ENCODE measurements at regions not wholly inside any gene's neighbourhood (a gene's known extent, or its start where the extent isn't known, plus 50 kb on each side); places are given as distances from the start of the nearest gene placed in this dataset.

DNA sequence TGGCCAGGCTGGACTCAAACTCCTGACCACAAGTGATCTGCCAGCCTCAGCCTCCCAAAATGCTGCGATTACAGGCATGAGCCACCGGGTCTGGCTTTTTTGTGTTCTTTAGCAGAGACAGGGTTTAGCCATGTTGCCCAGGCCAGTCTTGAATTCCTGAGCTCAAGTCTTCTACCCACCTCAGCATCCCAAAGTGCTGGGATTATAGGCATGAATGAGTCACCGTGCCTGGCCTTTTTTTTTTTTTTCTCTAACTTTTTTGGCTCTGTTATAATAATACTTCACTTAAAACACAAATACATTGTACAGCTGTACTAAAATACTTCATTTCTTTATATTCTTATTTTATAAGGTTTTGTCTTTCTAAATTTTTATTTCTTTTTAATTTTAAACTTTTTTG lies 599.5 kb upstream of the PCDH9 start:
- no peaks in the 10 kb centered on the region for H3K36me3 ChIP-seq
- TF ChIP-seq CTCF (IDR thresholded peaks at IDR 0.05; ENCODE audit: low read depth, low read length): no peak
- no peak overlapping the region for H3K27ac ChIP-seq
- no peak overlapping the region for H3K4me3 ChIP-seq
- no peaks in the 10 kb centered on the region for H3K4me1 ChIP-seq (ENCODE audit: low read depth)
- no peaks in the 10 kb centered on the region for H3K9me3 ChIP-seq (ENCODE audit: low read depth)
- no peak for DNase-seq (ENCODE audit: low read depth in 1 of 2, low spot score in 1 of 2)
- no peaks in the 10 kb centered on the region for H3K27me3 ChIP-seq

GRCh38 chr13:67827992-67828391 lies 597.9 kb upstream of the PCDH9 start:
- no peak for DNase-seq (ENCODE audit: low read depth in 1 of 2, low spot score in 1 of 2)
- no peaks in the 10 kb centered on the region for H3K27me3 ChIP-seq
- no peaks in the 10 kb centered on the region for H3K4me1 ChIP-seq (ENCODE audit: low read depth)
- no peak overlapping the region for H3K27ac ChIP-seq
- H3K4me3 ChIP-seq: no peak overlapping the region
- H3K36me3 ChIP-seq: no peaks in the 10 kb centered on the region
- no peaks in the 10 kb centered on the region for H3K9me3 ChIP-seq (ENCODE audit: low read depth)
- TF ChIP-seq CTCF (IDR thresholded peaks at IDR 0.05; ENCODE audit: low read depth, low read length): no peak

DNA sequence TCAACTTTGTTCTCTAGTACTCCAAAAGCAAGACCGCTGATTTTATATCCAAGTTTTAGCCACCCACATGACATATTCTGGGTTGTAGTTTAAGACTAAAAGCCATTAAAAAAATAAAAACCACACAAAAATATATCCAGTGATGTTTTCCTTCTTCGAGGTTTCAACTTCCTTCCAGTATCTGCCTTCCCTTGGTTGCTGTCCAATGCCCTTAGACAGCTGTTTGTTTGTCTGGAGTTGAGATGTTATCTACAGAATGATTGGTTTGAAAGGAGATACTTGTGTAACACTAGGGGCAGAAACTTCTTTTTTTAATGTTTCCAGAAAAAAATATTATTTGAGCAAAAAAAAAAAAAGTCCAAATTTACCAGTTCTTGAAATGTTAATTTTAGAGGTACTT lies 591.5 kb upstream of the PCDH9 start:
- Histone ChIP-seq H3K36me3 (no peaks in the 10 kb centered on the region), H3K4me1 (ENCODE audit: low read depth) (no peaks in the 10 kb centered on the region), H3K27me3 (no peaks in the 10 kb centered on the region), H3K4me3 (no peak overlapping the region), H3K27ac (no peak overlapping the region), H3K9me3 (ENCODE audit: low read depth) (no peaks in the 10 kb centered on the region)
- no peak for DNase-seq (ENCODE audit: low read depth in 1 of 2, low spot score in 1 of 2)
- no peak for TF ChIP-seq CTCF (IDR thresholded peaks at IDR 0.05; ENCODE audit: low read depth, low read length)

DNA sequence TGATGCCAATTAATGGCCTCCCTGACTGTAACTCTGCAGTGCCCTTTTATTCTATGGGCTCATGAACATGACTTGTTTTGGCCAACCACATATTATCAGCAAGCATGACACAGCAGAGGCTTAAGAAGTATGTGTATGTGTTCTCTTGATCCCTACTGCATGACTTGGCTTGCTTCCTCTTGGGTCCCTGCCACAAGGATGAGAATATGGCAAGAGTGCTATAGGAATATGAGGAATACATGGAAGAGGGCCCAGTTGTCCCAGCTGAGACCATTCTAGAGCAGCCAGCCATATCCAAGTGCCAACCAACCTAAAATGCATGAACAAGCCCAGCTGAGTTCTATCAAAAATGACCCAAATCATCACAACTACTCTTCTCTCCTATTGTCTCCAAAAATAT lies 576.7 kb upstream of the PCDH9 start:
- Histone ChIP-seq H3K4me3 (no peak overlapping the region), H3K27ac (no peak overlapping the region), H3K4me1 (ENCODE audit: low read depth) (no peaks in the 10 kb centered on the region), H3K9me3 (ENCODE audit: low read depth) (no peaks in the 10 kb centered on the region), H3K27me3 (no peaks in the 10 kb centered on the region), H3K36me3 (no peaks in the 10 kb centered on the region)
- TF ChIP-seq CTCF (IDR thresholded peaks at IDR 0.05; ENCODE audit: low read depth, low read length): no peak
- DNase-seq (ENCODE audit: low read depth in 1 of 2, low spot score in 1 of 2): no peak

DNA sequence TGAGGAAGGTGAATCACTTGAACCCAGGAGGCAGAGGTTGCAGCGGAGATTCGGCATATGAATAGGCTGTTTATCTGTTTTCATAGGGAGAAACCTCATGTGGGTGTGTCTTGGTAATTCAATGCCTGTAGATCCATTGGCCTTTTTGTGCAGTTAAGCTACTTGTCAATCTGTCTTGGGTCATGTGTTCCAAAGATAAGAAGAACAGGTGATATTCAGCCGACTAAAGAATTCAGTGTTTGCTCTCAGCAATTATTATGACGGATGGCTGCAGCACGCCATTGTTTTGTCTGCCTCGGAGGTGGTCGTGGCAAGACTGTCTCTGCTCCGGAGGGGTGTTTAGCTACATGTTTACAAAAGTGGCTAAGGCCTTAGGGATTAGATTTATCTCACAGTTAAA lies 573.0 kb upstream of the PCDH9 start:
- Histone ChIP-seq H3K4me3 (no peak overlapping the region), H3K4me1 (ENCODE audit: low read depth) (no peaks in the 10 kb centered on the region), H3K27me3 (no peaks in the 10 kb centered on the region), H3K27ac (no peak overlapping the region), H3K36me3 (no peaks in the 10 kb centered on the region), H3K9me3 (ENCODE audit: low read depth) (no peaks in the 10 kb centered on the region)
- no peak for DNase-seq (ENCODE audit: low read depth in 1 of 2, low spot score in 1 of 2)
- TF ChIP-seq CTCF (IDR thresholded peaks at IDR 0.05; ENCODE audit: low read depth, low read length): no peak

- Histone ChIP-seq H3K4me1 (ENCODE audit: low read depth) (no peaks in the 10 kb centered on the region), H3K4me3 (no peak overlapping the region), H3K36me3 (no peaks in the 10 kb centered on the region), H3K27ac (no peak overlapping the region), H3K27me3 (no peaks in the 10 kb centered on the region), H3K9me3 (ENCODE audit: low read depth) (peaks cover 4% of the 10 kb centered on the region)
- no peak for TF ChIP-seq CTCF (IDR thresholded peaks at IDR 0.05; ENCODE audit: low read depth, low read length)
- DNase-seq (ENCODE audit: low read depth in 1 of 2, low spot score in 1 of 2): peak in 1 of 2 donors; percentile 6
These were observed 562.1 kb upstream of the PCDH9 start for GRCh38 chr13:67792151-67792676.
